ENCODE measurements at regions not wholly inside any gene's neighbourhood (a gene's known extent, or its start where the extent isn't known, plus 50 kb on each side); places are given as distances from the start of the nearest gene placed in this dataset.

DNA sequence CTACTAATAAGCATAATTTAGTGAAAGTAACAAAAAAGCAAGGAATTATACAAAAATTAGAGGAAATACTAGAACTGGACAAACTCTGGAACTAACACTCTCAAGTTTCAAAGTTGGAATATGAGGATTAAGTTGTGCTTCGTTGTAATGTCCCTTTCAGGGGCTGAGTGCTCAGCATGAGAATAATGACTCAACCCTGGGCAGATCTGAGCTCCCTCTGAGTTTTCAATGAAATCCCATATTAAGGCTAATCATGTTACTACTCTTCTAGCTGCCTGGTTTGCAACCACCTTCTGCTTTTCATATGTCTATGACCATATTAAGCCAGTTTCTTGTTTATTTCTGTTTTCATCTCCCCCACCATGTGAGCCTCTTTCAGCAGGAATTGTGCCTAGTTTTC lies 274.9 kb upstream of the LRRTM4 start:
- no peak overlapping the region for H3K9ac ChIP-seq (ENCODE audit: low read depth, low read length)
- WGBS, 2 experiments (ENCODE audit: extremely low coverage in 2 of 2, insufficient read length in 1 of 2): no CpG with 5 or more reads among the region's 1 CpG

More for the DNA sequence above, 274.9 kb upstream of the LRRTM4 start:
- no peak overlapping the region for H4K5ac ChIP-seq (ENCODE audit: low read depth, low read length)
- H3K4me2 ChIP-seq (ENCODE audit: low read depth, low read length): no peak overlapping the region
- H2AK5ac ChIP-seq (ENCODE audit: low read depth, low read length): no peak overlapping the region
- BruUV-seq (replicated peaks): no TSS peak
- H3K27me3 ChIP-seq (ENCODE audit: control insufficient read depth, insufficient read depth, low read length): no peaks in the 10 kb centered on the region
- TF ChIP-seq MAFK (IDR thresholded peaks at IDR 0.05; ENCODE audit: low read depth, low read length): no peak
- TF ChIP-seq, protein P1, sequence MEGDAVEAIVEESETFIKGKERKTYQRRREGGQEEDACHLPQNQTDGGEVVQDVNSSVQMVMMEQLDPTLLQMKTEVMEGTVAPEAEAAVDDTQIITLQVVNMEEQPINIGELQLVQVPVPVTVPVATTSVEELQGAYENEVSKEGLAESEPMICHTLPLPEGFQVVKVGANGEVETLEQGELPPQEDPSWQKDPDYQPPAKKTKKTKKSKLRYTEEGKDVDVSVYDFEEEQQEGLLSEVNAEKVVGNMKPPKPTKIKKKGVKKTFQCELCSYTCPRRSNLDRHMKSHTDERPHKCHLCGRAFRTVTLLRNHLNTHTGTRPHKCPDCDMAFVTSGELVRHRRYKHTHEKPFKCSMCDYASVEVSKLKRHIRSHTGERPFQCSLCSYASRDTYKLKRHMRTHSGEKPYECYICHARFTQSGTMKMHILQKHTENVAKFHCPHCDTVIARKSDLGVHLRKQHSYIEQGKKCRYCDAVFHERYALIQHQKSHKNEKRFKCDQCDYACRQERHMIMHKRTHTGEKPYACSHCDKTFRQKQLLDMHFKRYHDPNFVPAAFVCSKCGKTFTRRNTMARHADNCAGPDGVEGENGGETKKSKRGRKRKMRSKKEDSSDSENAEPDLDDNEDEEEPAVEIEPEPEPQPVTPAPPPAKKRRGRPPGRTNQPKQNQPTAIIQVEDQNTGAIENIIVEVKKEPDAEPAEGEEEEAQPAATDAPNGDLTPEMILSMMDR (conservative IDR thresholded peaks at IDR 0.05; ENCODE audit: low read depth, low read length): no peak
- no peak for TF ChIP-seq RCOR1 (IDR thresholded peaks at IDR 0.05; ENCODE audit: insufficient replicate concordance, low read length)
- no peak for TF ChIP-seq BHLHE40 (IDR thresholded peaks at IDR 0.05; ENCODE audit: low read depth, low read length)
- TF ChIP-seq FOS (IDR thresholded peaks at IDR 0.05; ENCODE audit: low read depth, low read length): no peak
- TF ChIP-seq RFX5 (IDR thresholded peaks at IDR 0.05; ENCODE audit: low read depth, low read length): no peak
- no peak for TF ChIP-seq MAZ (IDR thresholded peaks at IDR 0.05; ENCODE audit: borderline replicate concordance, low read depth, low read length)
- TF ChIP-seq POLR2A (IDR thresholded peaks at IDR 0.05; ENCODE audit: low read depth, low read length): no peak
- TF ChIP-seq, protein P2, sequence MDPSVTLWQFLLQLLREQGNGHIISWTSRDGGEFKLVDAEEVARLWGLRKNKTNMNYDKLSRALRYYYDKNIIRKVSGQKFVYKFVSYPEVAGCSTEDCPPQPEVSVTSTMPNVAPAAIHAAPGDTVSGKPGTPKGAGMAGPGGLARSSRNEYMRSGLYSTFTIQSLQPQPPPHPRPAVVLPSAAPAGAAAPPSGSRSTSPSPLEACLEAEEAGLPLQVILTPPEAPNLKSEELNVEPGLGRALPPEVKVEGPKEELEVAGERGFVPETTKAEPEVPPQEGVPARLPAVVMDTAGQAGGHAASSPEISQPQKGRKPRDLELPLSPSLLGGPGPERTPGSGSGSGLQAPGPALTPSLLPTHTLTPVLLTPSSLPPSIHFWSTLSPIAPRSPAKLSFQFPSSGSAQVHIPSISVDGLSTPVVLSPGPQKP (IDR thresholded peaks at IDR 0.05; ENCODE audit: borderline replicate concordance, low read depth, low read length): no peak
- no peak for TF ChIP-seq RAD21 (IDR thresholded peaks at IDR 0.05; ENCODE audit: low read length)
- TF ChIP-seq CHD1 (IDR thresholded peaks at IDR 0.05; ENCODE audit: low read depth, low read length): no peak
- TF ChIP-seq NFE2L2 (IDR thresholded peaks at IDR 0.05; ENCODE audit: low read depth, low read length): no peak
- TF ChIP-seq, protein P3, sequence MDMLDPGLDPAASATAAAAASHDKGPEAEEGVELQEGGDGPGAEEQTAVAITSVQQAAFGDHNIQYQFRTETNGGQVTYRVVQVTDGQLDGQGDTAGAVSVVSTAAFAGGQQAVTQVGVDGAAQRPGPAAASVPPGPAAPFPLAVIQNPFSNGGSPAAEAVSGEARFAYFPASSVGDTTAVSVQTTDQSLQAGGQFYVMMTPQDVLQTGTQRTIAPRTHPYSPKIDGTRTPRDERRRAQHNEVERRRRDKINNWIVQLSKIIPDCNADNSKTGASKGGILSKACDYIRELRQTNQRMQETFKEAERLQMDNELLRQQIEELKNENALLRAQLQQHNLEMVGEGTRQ (IDR thresholded peaks at IDR 0.05; ENCODE audit: low read depth, low read length): no peak
- TF ChIP-seq CEBPB (IDR thresholded peaks at IDR 0.05; ENCODE audit: low read depth, low read length): no peak
- TF ChIP-seq MXI1 (IDR thresholded peaks at IDR 0.05; ENCODE audit: borderline replicate concordance, low read depth, low read length): no peak
- TF ChIP-seq SMC3 (IDR thresholded peaks at IDR 0.05; ENCODE audit: low read depth, low read length): no peak
- H3K9me3 ChIP-seq (ENCODE audit: control insufficient read depth, insufficient read depth, low read length): 0 out of 2 replicates have a peak, but pooled peaks cover 2% of the 10 kb centered on the region
- no peak overlapping the region for H4K8ac ChIP-seq (ENCODE audit: low read depth in 2 of 2, low read length in 2 of 2)
- ATAC-seq (ENCODE audit: low read depth) (no peak), DNase-seq (no peak)
- H3K14ac ChIP-seq (replicated peaks; ENCODE audit: low read depth, low read length): no peak overlapping the region
- no peak overlapping the region for H2BK5ac ChIP-seq (ENCODE audit: low read depth, low read length, poor library complexity, severe bottlenecking)
- no peak overlapping the region for H2BK15ac ChIP-seq (ENCODE audit: low read depth, low read length)
- H3K18ac ChIP-seq (ENCODE audit: low read depth, low read length): no peak overlapping the region
- no peak overlapping the region for H2AFZ ChIP-seq (replicated peaks; ENCODE audit: low read length, poor library complexity)
- no peaks in the 10 kb centered on the region for H3K79me1 ChIP-seq (ENCODE audit: low read depth in 1 of 2, low read length in 2 of 2)
- in situ Hi-C loops (cut with MboI; ENCODE audit: low sequenced_read_pairs): no loop called here
- H3K23ac ChIP-seq (ENCODE audit: low read depth, low read length): no peak overlapping the region
- H3K9me1 ChIP-seq (ENCODE audit: insufficient read depth, low read length): no peaks in the 10 kb centered on the region
- no peak overlapping the region for H2BK20ac ChIP-seq (ENCODE audit: low read depth, low read length)
- H4K91ac ChIP-seq (ENCODE audit: insufficient read depth, low read depth, low read length): no peak overlapping the region
- H2AK9ac ChIP-seq (replicated peaks; ENCODE audit: low read depth, low read length, poor library complexity): no peak overlapping the region
- dilution Hi-C loops (cut with HindIII; ENCODE audit: low sequenced_read_pairs, unreplicated experiment): no loop called here
- ChIA-PET CTCF (no interaction called here), POLR2A (ENCODE audit: unreplicated experiment) (no interaction called here)
- H3K4me3 ChIP-seq (ENCODE audit: insufficient read depth, low read depth, low read length): no peak overlapping the region
- no peak overlapping the region for H2BK120ac ChIP-seq (ENCODE audit: low read depth, low read length)
- H3K4ac ChIP-seq (ENCODE audit: low read depth, low read length): no peak overlapping the region
- no peaks in the 10 kb centered on the region for H3K36me3 ChIP-seq (ENCODE audit: control insufficient read depth, insufficient read depth, low read length)
- H3K56ac ChIP-seq (ENCODE audit: extremely low read depth, insufficient read depth, low read length): no peak overlapping the region
- intact Hi-C loops (cut with micrococcal nuclease): no loop called here
- H3K27ac ChIP-seq (ENCODE audit: insufficient read depth, low read length): no peak overlapping the region
- no peaks in the 10 kb centered on the region for H4K20me1 ChIP-seq (ENCODE audit: insufficient read depth, low read length)
- H3K4me1 ChIP-seq (ENCODE audit: control insufficient read depth, insufficient read depth, low read length): no peaks in the 10 kb centered on the region

Data from IMR-90 (cell line).